HepG2 (cell line): ENCODE measurements at regions not wholly inside any gene's neighbourhood (a gene's known extent, or its start where the extent isn't known, plus 50 kb on each side); places are given as distances from the start of the nearest gene placed in this dataset.

Source experiments
- CREM ChIP-seq, 2 experiments: sonication (generic) in 1 of 2; formaldehyde crosslinking in 1 of 2; IDR thresholded peaks; 2 replicates each; pipeline versions ENCODE4 v1.4.0 to v1.6.1; 2016 to 2020; ENCODE audit warnings: antibody characterized with exemption in 1 of 2, mild to moderate bottlenecking in 1 of 2, missing genetic modification reagents in 1 of 2
- EP300 ChIP-seq, 3 experiments: sonication (generic) in 1 of 3; formaldehyde crosslinking in 1 of 3; IDR thresholded peaks; 2 replicates each; pipeline versions ENCODE4 v1.5.1 to v1.6.1; 2011 to 2020; ENCODE audit warnings: low read depth in 2 of 3, low read length in 2 of 3, borderline replicate concordance in 1 of 3, improper control_type of control experiment in 1 of 3, mild to moderate bottlenecking in 1 of 3, missing genetic modification reagents in 1 of 3, moderate library complexity in 1 of 3
- TOPORS ChIP-seq: sonication (generic); formaldehyde crosslinking; IDR thresholded peaks from 2 replicates; pipeline ENCODE4 v1.8.0; 2023; ENCODE audit warnings: mild to moderate bottlenecking, missing genetic modification reagents
- ZNF747 ChIP-seq: sonication (generic); formaldehyde crosslinking; IDR thresholded peaks from 2 replicates; pipeline ENCODE4 v1.8.1; 2023; ENCODE audit warnings: missing genetic modification reagents, mild to moderate bottlenecking, borderline replicate concordance

DNA sequence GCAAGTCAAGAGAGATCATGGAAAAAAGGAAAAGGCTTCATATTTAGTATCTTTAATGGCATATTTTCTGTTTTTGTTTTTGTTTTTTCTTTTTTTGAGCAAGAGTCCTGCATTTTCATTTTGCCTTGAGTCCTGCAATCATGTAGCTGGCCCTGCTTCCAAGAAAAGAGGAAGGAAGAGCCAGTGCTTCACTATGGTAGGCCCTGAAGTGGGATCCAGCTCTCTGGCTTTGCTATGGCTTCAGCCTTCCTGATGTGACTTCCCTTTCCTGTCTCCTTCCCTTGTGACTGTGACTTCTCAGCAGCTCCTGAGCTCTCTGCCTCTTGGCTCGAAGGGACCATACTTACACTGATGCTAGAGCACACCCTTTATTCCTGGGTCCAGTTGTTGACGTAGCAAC is 512.3 kb downstream of the INHBA start:
- TF ChIP-seq CREM (IDR thresholded peaks at IDR 0.05) (no peak), CREM (CRISPR knock-in tag; IDR thresholded peaks at IDR 0.05) (no peak), EP300 (IDR thresholded peaks at IDR 0.05; ENCODE audit: low read depth in 2 of 2, low read length in 2 of 2) (no peak), EP300 (CRISPR knock-in tag; IDR thresholded peaks at IDR 0.05; ENCODE audit: borderline replicate concordance) (no peak), ZNF747 (no peak), TOPORS (CRISPR knock-in tag) (no peak)
